A673 (cell line): ENCODE measurements at regions not wholly inside any gene's neighbourhood (a gene's known extent, or its start where the extent isn't known, plus 50 kb on each side); places are given as distances from the start of the nearest gene placed in this dataset.

Experiments
- BruUV-seq: library from RNA; stranded (reverse); fragments of 400-500 nt; replicated peaks from 2 replicates; lab custom pipeline; 2021; lab: Mats Ljungman, UMichigan
- CTCF ChIA-PET: fragments of 300-600 bp; sonication (Branson Sonifier 250); formaldehyde crosslinking; loops from one replicate; lab custom pipeline; 2022; ENCODE audit warnings: antibody characterized with exemption; lab: Charles Lee
- POLR2A ChIA-PET: fragments of 300-600 bp; sonication (Branson Sonifier 250); formaldehyde crosslinking; loops from one replicate; lab custom pipeline; 2022; ENCODE audit warnings: antibody characterized with exemption; ENCODE audit not compliant: low non-redundant PET; lab: Charles Lee
- DNase-seq: peaks from one replicate; pipeline ENCODE4 v3.0.0-alpha.2; 2015; ENCODE audit warnings: low spot score
- H3K27ac ChIP-seq: fragments of 200-600 bp; sonication (generic); 2 replicates; pipeline ENCODE4 v1.5.1; 2016; ENCODE audit warnings: mixed run types, low read depth, mild to moderate bottlenecking, mixed read lengths, antibody characterized with exemption, low read length; ENCODE audit not compliant: poor library complexity, severe bottlenecking
- H3K27me3 ChIP-seq: fragments of 200-600 bp; sonication (generic); replicated peaks from 2 replicates; pipeline ENCODE4 v1.6.1; 2017; ENCODE audit warnings: mixed run types, low read depth, mild to moderate bottlenecking, mixed read lengths, antibody characterized with exemption, low read length; ENCODE audit not compliant: insufficient read depth, poor library complexity
- H3K36me3 ChIP-seq: fragments of 200-600 bp; sonication (generic); 2 replicates; pipeline ENCODE4 v1.6.1; 2016; ENCODE audit warnings: mixed run types, mild to moderate bottlenecking, mixed read lengths, antibody characterized with exemption, low read length; ENCODE audit not compliant: insufficient read depth, poor library complexity, severe bottlenecking
- H3K4me1 ChIP-seq: fragments of 200-600 bp; sonication (generic); 2 replicates; pipeline ENCODE4 v1.6.1; 2017; ENCODE audit warnings: mixed run types, mild to moderate bottlenecking, mixed read lengths, antibody characterized with exemption, low read length; ENCODE audit not compliant: insufficient read depth, poor library complexity, severe bottlenecking
- H3K4me3 ChIP-seq: fragments of 200-600 bp; sonication (generic); 2 replicates; pipeline ENCODE4 v1.5.1; 2016; ENCODE audit warnings: low read depth, mixed run types, mild to moderate bottlenecking, mixed read lengths, low read length; ENCODE audit not compliant: poor library complexity, severe bottlenecking
- H3K9me3 ChIP-seq: fragments of 200-600 bp; sonication (generic); 2 replicates; pipeline ENCODE4 v1.6.1; 2016; ENCODE audit warnings: mixed run types, low read depth, mild to moderate bottlenecking, mixed read lengths, antibody characterized with exemption, low read length; ENCODE audit not compliant: poor library complexity, severe bottlenecking
- CTCF ChIP-seq: fragments of 300-800, 200-600 bp; sonication (generic); conservative IDR thresholded peaks from 2 replicates; pipeline ENCODE4 v1.5.1; 2017; ENCODE audit warnings: low read depth, mild to moderate bottlenecking, antibody characterized with exemption, low read length, moderate library complexity, mixed read lengths
- EZH2 ChIP-seq: fragments of 200-600 bp; sonication (generic); IDR thresholded peaks from 2 replicates; pipeline ENCODE4 v1.6.1; 2017; ENCODE audit warnings: borderline replicate concordance, low read depth, mild to moderate bottlenecking, mixed read lengths, antibody characterized with exemption, low read length; ENCODE audit not compliant: poor library complexity, severe bottlenecking
- intact Hi-C: fragments of 100-400 bp; cut with micrococcal nuclease; formaldehyde crosslinking; loops from one replicate; pipeline ENCODE4 v1.10.0; 2022; ENCODE audit not compliant: unreplicated experiment

- H3K27me3 ChIP-seq, result no peaks in the 10 kb centered on the region
- H3K4me1 ChIP-seq, result no peaks in the 10 kb centered on the region
- no peaks in the 10 kb centered on the region for H3K36me3 ChIP-seq
- DNase-seq, result no peak
- intact Hi-C loops, result no loop called here
- TF ChIP-seq EZH2 (no peak), CTCF (no peak)
- no peaks in the 10 kb centered on the region for H3K9me3 ChIP-seq
- ChIA-PET POLR2A (no interaction called here), CTCF (no interaction called here)
- H3K27ac ChIP-seq, result no peak overlapping the region
- no TSS peak for BruUV-seq
- H3K4me3 ChIP-seq, result no peak overlapping the region
These were observed 209.2 kb upstream of the KCTD3 start for GRCh38 chr1:215357901-215358300.

GRCh38 chr1:215358356-215358755, 208.7 kb upstream of the KCTD3 start:
- no TSS peak for BruUV-seq
- CTCF ChIA-PET, result no interaction called here
- POLR2A ChIA-PET, result no interaction called here
- no peaks in the 10 kb centered on the region for H3K36me3 ChIP-seq
- H3K9me3 ChIP-seq, result no peaks in the 10 kb centered on the region
- H3K4me3 ChIP-seq, result no peak overlapping the region
- H3K4me1 ChIP-seq, result no peaks in the 10 kb centered on the region
- H3K27ac ChIP-seq, result no peak overlapping the region
- DNase-seq, result no peak
- intact Hi-C loops, result no loop called here
- H3K27me3 ChIP-seq, result no peaks in the 10 kb centered on the region
- TF ChIP-seq EZH2 (no peak), CTCF (no peak)

GRCh38 chr1:215360031-215360430, 207.1 kb upstream of the KCTD3 start:
- no peak for TF ChIP-seq EZH2
- TF ChIP-seq CTCF, result no peak
- Histone ChIP-seq H3K36me3 (no peaks in the 10 kb centered on the region), H3K27me3 (no peaks in the 10 kb centered on the region), H3K9me3 (no peaks in the 10 kb centered on the region), H3K4me3 (no peak overlapping the region), H3K27ac (no peak overlapping the region), H3K4me1 (no peaks in the 10 kb centered on the region)
- no TSS peak for BruUV-seq
- ChIA-PET CTCF (no interaction called here), POLR2A (no interaction called here)
- no peak for DNase-seq
- intact Hi-C loops, result no loop called here
